ENCODE measurements at regions not wholly inside any gene's neighbourhood (a gene's known extent, or its start where the extent isn't known, plus 50 kb on each side); places are given as distances from the start of the nearest gene placed in this dataset.
"Not testable (repeated sequence)": the region's sequence is repeated elsewhere in the genome, so short reads cannot be mapped to it uniquely, and the experiment has no call there.

DNA sequence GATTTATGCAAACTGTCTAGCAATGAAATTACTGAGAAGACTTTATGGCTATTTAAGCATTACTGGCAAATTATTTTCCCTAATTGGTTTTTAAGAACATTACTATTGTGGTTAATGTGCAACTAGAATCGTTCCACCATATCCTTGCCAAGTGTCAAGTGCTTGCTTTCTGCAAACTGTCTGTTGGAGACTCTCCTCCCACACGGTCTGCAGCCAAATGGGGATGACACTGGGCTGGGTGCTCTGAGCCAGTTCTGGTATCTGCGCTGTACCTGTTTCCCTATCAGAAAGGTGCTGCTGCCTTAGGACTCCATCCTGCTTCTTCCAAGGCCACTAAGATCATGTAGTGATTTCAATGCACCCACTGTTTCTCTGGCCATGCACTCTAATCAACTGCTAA is 110.4 kb downstream of the RAMP3 start:
- H3K27me3 Mint-ChIP-seq (ENCODE audit: low read depth) = peaks cover 19% of the 10 kb centered on the region
- no peaks in the 10 kb centered on the region for H3K4me1 Mint-ChIP-seq
- H3K36me3 Mint-ChIP-seq (ENCODE audit: low read depth) = no peaks in the 10 kb centered on the region
- no peak for TF ChIP-seq CTCF (IDR thresholded peaks at IDR 0.05; ENCODE audit: unreplicated experiment in 3 of 3)
- H3K4me3 Mint-ChIP-seq = no peak overlapping the region
- H3K27ac Mint-ChIP-seq = no peak overlapping the region
- no peaks in the 10 kb centered on the region for H3K9me3 Mint-ChIP-seq

DNA sequence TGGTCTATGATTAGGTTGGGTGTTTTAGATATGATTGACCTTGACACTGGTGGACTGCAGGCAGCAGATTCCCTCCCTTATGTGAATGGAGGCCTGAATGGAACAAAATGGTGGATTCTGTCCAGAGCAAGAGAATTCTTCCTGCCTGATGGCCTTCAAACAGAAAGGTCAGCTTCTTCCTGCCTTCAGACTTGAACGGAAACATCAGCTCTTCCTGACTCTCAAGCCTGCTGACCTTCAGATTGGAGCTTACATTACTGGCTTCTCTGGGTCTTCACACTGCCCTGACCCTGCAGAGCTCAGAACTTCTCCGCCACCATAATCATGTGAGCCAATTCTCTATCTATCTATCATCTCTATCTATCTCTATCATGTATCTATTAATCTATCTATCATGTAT is 111.6 kb downstream of the RAMP3 start:
- H3K36me3 Mint-ChIP-seq (ENCODE audit: low read depth) = no peaks in the 10 kb centered on the region

GRCh38 chr7:45278763-45279398 is 121.3 kb downstream of the RAMP3 start:
- H3K27me3 Mint-ChIP-seq (ENCODE audit: low read depth) = peaks cover 8% of the 10 kb centered on the region
- H3K4me3 Mint-ChIP-seq = no peak overlapping the region
- H3K36me3 Mint-ChIP-seq (ENCODE audit: low read depth) = no peaks in the 10 kb centered on the region
- no peak for TF ChIP-seq CTCF (IDR thresholded peaks at IDR 0.05; ENCODE audit: unreplicated experiment in 3 of 3)
- H3K9me3 Mint-ChIP-seq = no peaks in the 10 kb centered on the region
- H3K4me1 Mint-ChIP-seq = no peaks in the 10 kb centered on the region
- no peak overlapping the region for H3K27ac Mint-ChIP-seq

More for the DNA sequence above, 111.6 kb downstream of the RAMP3 start:
- no peaks in the 10 kb centered on the region for H3K4me1 Mint-ChIP-seq
- peaks cover 16% of the 10 kb centered on the region for H3K27me3 Mint-ChIP-seq (ENCODE audit: low read depth)
- no peak overlapping the region for H3K27ac Mint-ChIP-seq
- no peak overlapping the region for H3K4me3 Mint-ChIP-seq
- H3K9me3 Mint-ChIP-seq = no peaks in the 10 kb centered on the region
- no peak for TF ChIP-seq CTCF (IDR thresholded peaks at IDR 0.05; ENCODE audit: unreplicated experiment in 3 of 3)

GRCh38 chr7:45289611-45290010 is 132.0 kb downstream of the RAMP3 start:
- peaks cover 21% of the 10 kb centered on the region for H3K9me3 Mint-ChIP-seq
- peaks cover 11% of the 10 kb centered on the region for H3K4me1 Mint-ChIP-seq
- not testable (repeated sequence) for H3K27me3 Mint-ChIP-seq (ENCODE audit: low read depth); H3K36me3 Mint-ChIP-seq (ENCODE audit: low read depth); H3K4me3 Mint-ChIP-seq; H3K27ac Mint-ChIP-seq

DNA sequence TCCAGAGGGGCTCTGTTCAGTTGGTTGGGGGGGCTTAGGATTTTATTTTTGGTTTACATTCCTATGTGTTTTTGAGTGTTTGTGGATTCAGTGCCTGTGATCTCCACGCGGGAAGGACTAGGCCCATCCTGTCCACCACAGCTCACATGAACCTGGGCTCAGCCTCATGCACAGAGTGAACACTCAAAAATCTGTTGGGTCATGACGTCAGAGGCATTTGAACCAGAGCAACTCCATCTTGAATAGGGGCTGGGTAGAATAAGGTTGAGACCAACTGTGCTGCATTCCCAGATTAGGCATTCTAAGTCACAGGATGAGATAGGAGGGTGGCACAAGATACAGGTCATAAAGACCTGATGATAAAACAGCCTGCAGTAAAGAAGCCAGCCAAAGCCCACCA is 133.3 kb downstream of the RAMP3 start:
- no peaks in the 10 kb centered on the region for H3K36me3 Mint-ChIP-seq (ENCODE audit: low read depth)
- peaks cover 21% of the 10 kb centered on the region for H3K9me3 Mint-ChIP-seq
- TF ChIP-seq CTCF (IDR thresholded peaks at IDR 0.05; ENCODE audit: unreplicated experiment in 3 of 3) = no peak
- H3K27me3 Mint-ChIP-seq (ENCODE audit: low read depth) = peaks cover 5% of the 10 kb centered on the region
- no peak overlapping the region for H3K4me3 Mint-ChIP-seq
- H3K4me1 Mint-ChIP-seq = peaks cover 11% of the 10 kb centered on the region
- H3K27ac Mint-ChIP-seq = no peak overlapping the region

- Mint-ChIP-seq H3K4me3 (no peak overlapping the region), H3K27me3 (ENCODE audit: low read depth) (peaks cover 10% of the 10 kb centered on the region), H3K36me3 (ENCODE audit: low read depth) (no peaks in the 10 kb centered on the region), H3K9me3 (peaks cover 19% of the 10 kb centered on the region), H3K4me1 (peaks cover 11% of the 10 kb centered on the region), H3K27ac (peak overlapping the region in 2 of 3 experiments; percentile 4 to 5)
- no peak for TF ChIP-seq CTCF (IDR thresholded peaks at IDR 0.05; ENCODE audit: unreplicated experiment in 3 of 3)
Observed at GRCh38 chr7:45292481-45292880, 134.9 kb downstream of the RAMP3 start.

Measured in nephron (organoid).